GM19455 (cell line): ENCODE measurements at regions not wholly inside any gene's neighbourhood (a gene's known extent, or its start where the extent isn't known, plus 50 kb on each side); places are given as distances from the start of the nearest gene placed in this dataset.

ENCODE experiments used
- ATAC-seq: cut with Tn5 transposase; IDR thresholded peaks from one replicate; pipeline ENCODE4 v1.9.1; 2021; ENCODE audit not compliant: unreplicated experiment

- ATAC-seq: no peak
These were observed 54.8 kb downstream of the NOG start for GRCh38 chr17:56648321-56648720.

- no peak for ATAC-seq
These were observed 55.3 kb downstream of the NOG start for GRCh38 chr17:56648806-56649205.

GRCh38 chr17:56652628-56653027 is 59.1 kb downstream of the NOG start:
- ATAC-seq: no peak

- peak; percentile 97 for ATAC-seq
These were observed 60.4 kb downstream of the NOG start for GRCh38 chr17:56653877-56654276.

GRCh38 chr17:56656701-56657327 is 63.3 kb downstream of the NOG start:
- ATAC-seq: no peak

GRCh38 chr17:56658648-56659047 is 65.1 kb downstream of the NOG start:
- no peak for ATAC-seq

- no peak for ATAC-seq
These were observed 66.1 kb downstream of the NOG start for GRCh38 chr17:56659622-56660021.

- ATAC-seq: no peak
These were observed 68.4 kb downstream of the NOG start for GRCh38 chr17:56661906-56662305.

GRCh38 chr17:56665864-56666263 is 72.4 kb downstream of the NOG start:
- ATAC-seq: no peak

- no peak for ATAC-seq
These were observed 74.5 kb downstream of the NOG start for GRCh38 chr17:56667925-56668458.

GRCh38 chr17:56672195-56672594 is 78.7 kb downstream of the NOG start:
- ATAC-seq: no peak

- ATAC-seq: no peak
These were observed 81.0 kb downstream of the NOG start for GRCh38 chr17:56674401-56674925.

- ATAC-seq: no peak
These were observed 82.6 kb downstream of the NOG start for GRCh38 chr17:56675876-56676660.

GRCh38 chr17:56676810-56677209 is 83.3 kb downstream of the NOG start:
- ATAC-seq: no peak

GRCh38 chr17:56678249-56679114 is 85.0 kb downstream of the NOG start:
- ATAC-seq: no peak

- no peak for ATAC-seq
These were observed 85.7 kb downstream of the NOG start for GRCh38 chr17:56679115-56679776.

GRCh38 chr17:56679777-56680422 is 86.4 kb downstream of the NOG start:
- ATAC-seq: no peak

GRCh38 chr17:56680676-56681075 is 87.2 kb downstream of the NOG start:
- ATAC-seq: no peak

GRCh38 chr17:56681561-56682266 is 88.2 kb downstream of the NOG start:
- no peak for ATAC-seq

- ATAC-seq: no peak
These were observed 94.7 kb downstream of the NOG start for GRCh38 chr17:56688151-56688550.
